GM20431 (cell line): ENCODE measurements at regions not wholly inside any gene's neighbourhood (a gene's known extent, or its start where the extent isn't known, plus 50 kb on each side); places are given as distances from the start of the nearest gene placed in this dataset.

Experiments used
- in situ Hi-C: fragments of 300-500 bp; cut with MseI, MboI; formaldehyde crosslinking; loops from one replicate; pipeline ENCODE4 v1.15.0; 2020; ENCODE audit warnings: low sequenced_read_pairs; ENCODE audit not compliant: unreplicated experiment

GRCh38 chr11:112812729-112813128 is 148.5 kb upstream of the NCAM1 start:
- in situ Hi-C loops: no loop called here

- in situ Hi-C loops: no loop called here
Measured at GRCh38 chr11:112814168-112814567, 147.1 kb upstream of the NCAM1 start.

- in situ Hi-C loops: no loop called here
Measured at GRCh38 chr11:112817376-112817775, 143.8 kb upstream of the NCAM1 start.

- in situ Hi-C loops: no loop called here
Measured at GRCh38 chr11:112822478-112823274, 138.5 kb upstream of the NCAM1 start.

- in situ Hi-C loops: no loop called here
Measured at GRCh38 chr11:112826026-112826425, 135.2 kb upstream of the NCAM1 start.

- in situ Hi-C loops: no loop called here
Measured at GRCh38 chr11:112826788-112827187, 134.4 kb upstream of the NCAM1 start.

GRCh38 chr11:112828421-112828820 is 132.8 kb upstream of the NCAM1 start:
- in situ Hi-C loops: no loop called here

GRCh38 chr11:112829971-112830654 is 131.1 kb upstream of the NCAM1 start:
- in situ Hi-C loops: no loop called here

GRCh38 chr11:112831041-112831440 is 130.2 kb upstream of the NCAM1 start:
- in situ Hi-C loops: no loop called here

- in situ Hi-C loops: no loop called here
Measured at GRCh38 chr11:112831969-112832766, 129.1 kb upstream of the NCAM1 start.

GRCh38 chr11:112834277-112834755 is 126.9 kb upstream of the NCAM1 start:
- in situ Hi-C loops: no loop called here

- in situ Hi-C loops: no loop called here
Measured at GRCh38 chr11:112835591-112836255, 125.5 kb upstream of the NCAM1 start.

GRCh38 chr11:112836256-112836602 is 125.0 kb upstream of the NCAM1 start:
- in situ Hi-C loops: no loop called here

- in situ Hi-C loops: no loop called here
Measured at GRCh38 chr11:112837162-112837826, 123.9 kb upstream of the NCAM1 start.

GRCh38 chr11:112839051-112839450 is 122.2 kb upstream of the NCAM1 start:
- in situ Hi-C loops: no loop called here

- in situ Hi-C loops: no loop called here
Measured at GRCh38 chr11:112841729-112842128, 119.5 kb upstream of the NCAM1 start.

GRCh38 chr11:112842151-112842550 is 119.1 kb upstream of the NCAM1 start:
- in situ Hi-C loops: no loop called here

- in situ Hi-C loops: no loop called here
Measured at GRCh38 chr11:112844517-112844916, 116.7 kb upstream of the NCAM1 start.

GRCh38 chr11:112847568-112847967 is 113.7 kb upstream of the NCAM1 start:
- in situ Hi-C loops: no loop called here
